NCI-H69 (cell line): ENCODE measurements at regions not wholly inside any gene's neighbourhood (a gene's known extent, or its start where the extent isn't known, plus 50 kb on each side); places are given as distances from the start of the nearest gene placed in this dataset.

Experiments used
- DNase-seq: peaks from one replicate; lab custom pipeline; 2025; lab: John Stamatoyannopoulos, UW

GRCh38 chr2:193749485-193749884 lies 1554.8 kb upstream of the TMEFF2 start:
- DNase-seq, result no peak

GRCh38 chr2:193743089-193743488 lies 1548.4 kb upstream of the TMEFF2 start:
- DNase-seq, result peak; percentile 88

GRCh38 chr2:193738892-193739291 lies 1544.2 kb upstream of the TMEFF2 start:
- DNase-seq, result no peak

- no peak for DNase-seq
These were observed 1518.2 kb upstream of the TMEFF2 start for GRCh38 chr2:193712912-193713311.

GRCh38 chr2:193703411-193703810 lies 1508.7 kb upstream of the TMEFF2 start:
- no peak for DNase-seq

GRCh38 chr2:193701484-193701883 lies 1506.8 kb upstream of the TMEFF2 start:
- no peak for DNase-seq

GRCh38 chr2:193695367-193695766 lies 1500.6 kb upstream of the TMEFF2 start:
- peak; percentile 72 for DNase-seq

GRCh38 chr2:193693758-193694157 lies 1499.0 kb upstream of the TMEFF2 start:
- peak; percentile 90 for DNase-seq

- DNase-seq, result peak; percentile 45
These were observed 1495.8 kb upstream of the TMEFF2 start for GRCh38 chr2:193690572-193690971.

GRCh38 chr2:193687195-193687594 lies 1492.5 kb upstream of the TMEFF2 start:
- DNase-seq, result no peak

GRCh38 chr2:193679847-193680246 lies 1485.1 kb upstream of the TMEFF2 start:
- DNase-seq, result peak; percentile 47

- DNase-seq, result no peak
These were observed 1475.7 kb upstream of the TMEFF2 start for GRCh38 chr2:193670478-193670877.

GRCh38 chr2:193668557-193669323 lies 1474.0 kb upstream of the TMEFF2 start:
- no peak for DNase-seq

- DNase-seq, result no peak
These were observed 1433.2 kb upstream of the TMEFF2 start for GRCh38 chr2:193627927-193628272.

GRCh38 chr2:193627187-193627926 lies 1432.6 kb upstream of the TMEFF2 start:
- no peak for DNase-seq

GRCh38 chr2:193608451-193608850 lies 1413.7 kb upstream of the TMEFF2 start:
- DNase-seq, result no peak

GRCh38 chr2:193590831-193591230 lies 1396.1 kb upstream of the TMEFF2 start:
- no peak for DNase-seq

- DNase-seq, result peak; percentile 52
These were observed 1389.8 kb upstream of the TMEFF2 start for GRCh38 chr2:193584522-193584938.

GRCh38 chr2:193583638-193584400 lies 1389.1 kb upstream of the TMEFF2 start:
- peak; percentile 64 for DNase-seq

GRCh38 chr2:193581807-193582206 lies 1387.1 kb upstream of the TMEFF2 start:
- DNase-seq, result no peak

GRCh38 chr2:193580176-193580950 lies 1385.6 kb upstream of the TMEFF2 start:
- DNase-seq, result no peak

- DNase-seq, result peak; percentile 44
These were observed 1372.2 kb upstream of the TMEFF2 start for GRCh38 chr2:193566886-193567285.
